GM19395 (cell line): ENCODE measurements at regions not wholly inside any gene's neighbourhood (a gene's known extent, or its start where the extent isn't known, plus 50 kb on each side); places are given as distances from the start of the nearest gene placed in this dataset.

Experiments
- ATAC-seq: cut with Tn5 transposase; IDR thresholded peaks from one replicate; pipeline ENCODE4 v1.9.1; 2021; ENCODE audit warnings: mild to moderate bottlenecking, moderate library complexity; ENCODE audit not compliant: unreplicated experiment

- no peak for ATAC-seq
Measured at GRCh38 chr6:93581371-93581770, 162.0 kb upstream of the EPHA7 start.

GRCh38 chr6:93580446-93580845 lies 161.1 kb upstream of the EPHA7 start:
- ATAC-seq: no peak

GRCh38 chr6:93575495-93576267 lies 156.3 kb upstream of the EPHA7 start:
- ATAC-seq: no peak

- ATAC-seq: no peak
Measured at GRCh38 chr6:93574299-93574698, 154.9 kb upstream of the EPHA7 start.

GRCh38 chr6:93571346-93571745 lies 152.0 kb upstream of the EPHA7 start:
- no peak for ATAC-seq

- ATAC-seq: no peak
Measured at GRCh38 chr6:93568169-93568568, 148.8 kb upstream of the EPHA7 start.

- no peak for ATAC-seq
Measured at GRCh38 chr6:93567164-93567563, 147.8 kb upstream of the EPHA7 start.

GRCh38 chr6:93566285-93566684 lies 146.9 kb upstream of the EPHA7 start:
- no peak for ATAC-seq

GRCh38 chr6:93562582-93562981 lies 143.2 kb upstream of the EPHA7 start:
- no peak for ATAC-seq

- no peak for ATAC-seq
Measured at GRCh38 chr6:93555292-93555691, 135.9 kb upstream of the EPHA7 start.

GRCh38 chr6:93554018-93554417 lies 134.7 kb upstream of the EPHA7 start:
- ATAC-seq: no peak

GRCh38 chr6:93550551-93551276 lies 131.4 kb upstream of the EPHA7 start:
- ATAC-seq: no peak

- no peak for ATAC-seq
Measured at GRCh38 chr6:93549868-93550267, 130.5 kb upstream of the EPHA7 start.

- ATAC-seq: no peak
Measured at GRCh38 chr6:93524671-93525451, 105.5 kb upstream of the EPHA7 start.

GRCh38 chr6:93523365-93523764 lies 104.0 kb upstream of the EPHA7 start:
- no peak for ATAC-seq

GRCh38 chr6:93516441-93516840 lies 97.1 kb upstream of the EPHA7 start:
- no peak for ATAC-seq

- no peak for ATAC-seq
Measured at GRCh38 chr6:93515736-93516135, 96.4 kb upstream of the EPHA7 start.

- ATAC-seq: no peak
Measured at GRCh38 chr6:93498713-93499112, 79.4 kb upstream of the EPHA7 start.

GRCh38 chr6:93496548-93496947 lies 77.2 kb upstream of the EPHA7 start:
- no peak for ATAC-seq

- no peak for ATAC-seq
Measured at GRCh38 chr6:93494057-93494456, 74.7 kb upstream of the EPHA7 start.

- no peak for ATAC-seq
Measured at GRCh38 chr6:93474733-93475179, 55.4 kb upstream of the EPHA7 start.

GRCh38 chr6:93471281-93471680 lies 51.9 kb upstream of the EPHA7 start:
- ATAC-seq: no peak
